Omental fat pad (tissue), 3 donors: ENCODE measurements at regions not wholly inside any gene's neighbourhood (a gene's known extent, or its start where the extent isn't known, plus 50 kb on each side); places are given as distances from the start of the nearest gene placed in this dataset.
"Not testable (repeated sequence)": the region's sequence is repeated elsewhere in the genome, so short reads cannot be mapped to it uniquely, and the experiment has no call there.

Experiments used
- ATAC-seq: fragments of 150-250 bp; one replicate; pipeline ENCODE4 v1.9.1; 2016; ENCODE audit warnings: mild to moderate bottlenecking, moderate library complexity; ENCODE audit not compliant: low FRiP score
- DNase-seq: peaks from one replicate; pipeline ENCODE4 v3.0.0-alpha.2; 2019; ENCODE audit warnings: low spot score
- CTCF ChIP-seq, 3 donors: fragments of 450-650 bp; IDR thresholded peaks; one replicate each; pipeline ENCODE4 v1.5.1; 2016 to 2017; ENCODE audit warnings: antibody characterized with exemption in 3 of 3, mild to moderate bottlenecking in 3 of 3, moderate library complexity in 2 of 3

GRCh38 chr4:62601737-62602136 is 1401.6 kb downstream of the ADGRL3 start:
- no peak for TF ChIP-seq CTCF (IDR thresholded peaks at IDR 0.05)
- no peak for ATAC-seq
- no peak for DNase-seq

DNA sequence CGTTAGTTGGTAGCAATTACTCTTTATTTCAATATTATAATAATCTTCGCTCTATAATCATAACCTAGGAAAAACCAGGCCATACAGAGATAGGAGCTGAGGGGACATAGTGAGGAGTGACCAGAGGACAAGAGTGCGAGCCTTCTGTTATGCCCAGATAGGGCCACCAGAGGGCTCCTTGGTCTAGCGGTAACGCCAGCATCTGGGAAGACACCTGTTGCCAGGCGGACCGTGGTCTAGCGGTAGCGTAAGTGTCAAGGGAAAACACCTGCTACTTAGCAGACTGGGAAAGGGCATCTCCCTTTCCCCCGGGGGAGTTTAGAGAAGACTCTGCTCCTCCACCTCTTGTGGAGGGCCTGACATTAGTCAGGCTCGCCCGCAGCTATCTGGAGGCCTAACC is 1395.1 kb downstream of the ADGRL3 start:
- not testable (repeated sequence) for DNase-seq, ATAC-seq

DNA sequence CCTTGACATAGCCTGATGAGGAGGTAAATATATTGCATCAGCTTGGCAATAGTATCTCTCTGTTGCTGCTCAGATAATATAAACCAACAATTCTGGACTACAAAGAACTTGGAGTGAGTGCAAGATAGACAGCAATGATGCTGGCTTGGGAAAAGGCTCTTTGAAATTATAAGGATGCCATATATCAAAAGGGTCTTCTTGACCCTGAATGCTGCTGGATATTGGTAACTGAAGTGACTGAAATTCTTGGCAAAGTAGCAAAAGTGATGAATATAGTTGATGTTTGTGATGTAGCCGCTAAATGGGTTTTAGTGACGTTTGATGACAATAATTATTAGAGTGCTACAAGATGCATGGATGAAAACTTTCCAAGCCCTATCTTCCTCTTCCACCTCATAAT is 1391.6 kb downstream of the ADGRL3 start:
- TF ChIP-seq CTCF (IDR thresholded peaks at IDR 0.05): no peak
- no peak for DNase-seq
- ATAC-seq: no peak

DNA sequence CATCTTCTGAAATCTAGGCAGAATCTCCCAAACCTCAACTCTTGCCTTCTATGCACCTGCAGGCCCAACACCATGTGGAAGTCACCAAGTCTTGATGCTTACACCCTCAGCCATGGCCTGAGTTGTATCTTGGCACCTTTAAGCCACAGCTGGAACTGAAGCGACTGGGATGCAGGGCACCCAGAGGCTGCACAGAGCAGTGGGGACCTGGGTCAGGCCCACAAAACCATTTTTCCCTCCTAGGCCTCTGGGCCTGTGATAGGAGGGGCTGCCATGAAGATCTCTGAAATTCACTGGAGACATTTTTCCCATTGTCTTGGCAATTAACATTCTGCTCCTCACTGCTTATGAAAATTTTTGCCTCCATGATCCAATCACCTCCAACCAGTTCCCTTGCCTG is 1388.5 kb downstream of the ADGRL3 start:
- ATAC-seq (no peak), DNase-seq (no peak)
- TF ChIP-seq CTCF (IDR thresholded peaks at IDR 0.05): no peak

DNA sequence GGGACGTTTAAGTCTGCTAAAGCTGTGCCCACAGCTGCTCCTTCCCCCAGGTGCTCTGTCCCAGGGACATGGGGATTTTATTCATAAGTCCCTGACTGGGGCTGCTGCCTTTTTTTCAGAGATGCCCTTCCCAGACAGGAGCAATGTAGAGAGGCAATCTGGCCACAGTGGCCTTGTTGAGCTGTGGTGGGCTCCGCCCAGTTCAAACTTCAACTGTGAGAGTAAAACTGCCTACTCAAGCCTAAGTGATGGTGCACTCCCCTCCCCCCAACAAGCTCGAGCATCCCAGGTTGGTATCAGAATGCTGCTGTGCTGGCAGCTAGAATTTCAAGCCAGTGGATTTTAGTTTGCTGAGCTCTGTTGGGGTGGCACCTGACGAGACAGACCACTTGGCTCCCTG is 1371.4 kb downstream of the ADGRL3 start:
- no peak for ATAC-seq
- no peak for TF ChIP-seq CTCF (IDR thresholded peaks at IDR 0.05)
- no peak for DNase-seq

DNA sequence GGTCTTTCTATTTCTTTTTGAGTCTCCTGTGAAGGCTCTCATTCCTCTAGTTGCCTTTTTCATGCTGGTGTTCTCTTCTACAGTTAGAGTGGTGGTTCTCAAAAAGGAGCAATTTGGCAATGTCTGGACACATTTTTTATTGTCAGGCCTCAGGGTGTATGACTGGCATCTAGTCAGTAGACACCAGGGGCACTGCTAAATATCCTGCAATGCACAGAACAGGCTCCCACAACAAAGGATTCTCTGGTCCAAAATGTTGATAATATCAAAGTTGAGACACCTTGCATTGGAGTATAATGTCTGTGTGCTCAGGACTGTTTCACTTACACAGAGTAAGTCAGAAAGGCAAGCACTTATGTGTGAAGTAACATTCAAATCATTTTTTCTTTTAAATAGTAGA is 1360.7 kb downstream of the ADGRL3 start:
- ATAC-seq (no peak), DNase-seq (no peak)
- no peak for TF ChIP-seq CTCF (IDR thresholded peaks at IDR 0.05)

DNA sequence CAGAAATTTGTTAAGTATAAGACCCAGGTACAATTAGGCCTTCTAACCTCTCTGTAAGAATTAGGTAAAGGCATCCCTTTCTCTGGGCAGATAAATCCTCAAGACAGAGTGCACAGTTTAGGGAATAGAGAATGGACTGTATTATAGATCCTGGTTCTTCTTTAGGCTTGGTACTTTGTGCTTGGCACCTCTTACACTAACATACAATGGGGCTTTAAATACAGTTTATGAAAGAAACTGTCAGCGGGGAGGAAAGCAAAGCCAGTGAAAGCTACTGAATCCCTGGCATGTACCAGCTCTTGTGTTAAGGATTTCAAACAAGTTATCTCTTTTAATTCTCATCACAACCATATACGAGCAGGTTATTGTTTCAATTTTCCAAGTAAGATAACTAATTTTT is 1350.0 kb downstream of the ADGRL3 start:
- DNase-seq (no peak), ATAC-seq (no peak)
- no peak for TF ChIP-seq CTCF (IDR thresholded peaks at IDR 0.05)

DNA sequence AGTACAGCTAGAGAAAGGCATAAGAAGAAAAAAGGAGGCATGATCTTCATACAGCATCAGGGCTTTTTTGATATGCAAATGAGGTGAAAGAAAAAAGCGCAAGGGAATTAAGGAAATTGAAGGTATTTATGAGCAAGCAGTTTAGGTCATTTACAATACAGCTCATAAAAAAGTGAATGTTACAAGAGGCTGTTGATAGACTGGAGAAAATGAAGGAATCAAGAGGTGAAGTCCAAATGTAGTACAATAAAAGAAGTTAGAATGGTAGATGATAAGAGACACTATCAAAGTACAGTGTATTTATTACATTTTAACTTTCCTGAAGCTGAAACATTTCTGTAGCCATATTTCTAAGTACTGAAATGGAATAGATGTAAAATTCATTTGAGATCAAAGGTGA is 1349.5 kb downstream of the ADGRL3 start:
- ATAC-seq (no peak), DNase-seq (no peak)
- TF ChIP-seq CTCF (IDR thresholded peaks at IDR 0.05): no peak
